SK-N-MC (cell line): ENCODE measurements at regions not wholly inside any gene's neighbourhood (a gene's known extent, or its start where the extent isn't known, plus 50 kb on each side); places are given as distances from the start of the nearest gene placed in this dataset.

ENCODE experiments used
- EZH2 ChIP-seq: fragments of 200-600 bp; sonication (generic); IDR thresholded peaks from one replicate; pipeline ENCODE4 v1.6.1; 2017; ENCODE audit warnings: antibody characterized with exemption
- FOXP2 ChIP-seq: optimal IDR thresholded peaks from 2 replicates; pipeline ENCODE3; 2011; ENCODE audit warnings: mild to moderate bottlenecking, moderate library complexity; ENCODE audit not compliant: insufficient read depth; ENCODE audit errors: extremely low read length, control extremely low read depth
- POLR2AphosphoS5 ChIP-seq: IDR thresholded peaks from 2 replicates; pipeline ENCODE4 v1.6.1; 2012; ENCODE audit warnings: mild to moderate bottlenecking, low read depth, low read length, borderline replicate concordance

DNA sequence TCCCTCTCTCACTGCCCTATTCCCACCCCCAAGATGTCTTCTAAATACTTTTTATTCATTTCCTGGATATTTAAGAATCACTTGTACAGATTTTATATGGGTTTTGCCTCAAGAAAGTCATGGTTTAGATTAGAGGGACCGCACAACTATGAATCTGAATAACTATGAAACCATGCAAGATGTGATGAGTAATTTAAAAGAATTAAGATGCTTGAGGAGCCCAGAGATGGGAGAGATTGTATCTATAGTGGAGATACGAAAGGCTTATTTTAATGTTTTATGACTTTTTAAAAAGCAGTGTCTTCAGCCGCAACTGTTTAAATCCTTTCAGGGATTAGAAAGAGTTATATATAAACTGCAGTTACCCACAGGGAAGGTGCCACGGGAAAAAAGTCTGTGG, 324.1 kb downstream of the LPIN1 start:
- TF ChIP-seq EZH2 (no peak), POLR2AphosphoS5 (no peak), FOXP2 (no peak)
